Dedifferentiated amniotic fluid mesenchymal stem cell (primary cell): ENCODE measurements at regions not wholly inside any gene's neighbourhood (a gene's known extent, or its start where the extent isn't known, plus 50 kb on each side); places are given as distances from the start of the nearest gene placed in this dataset.
"Not testable (repeated sequence)": the region's sequence is repeated elsewhere in the genome, so short reads cannot be mapped to it uniquely, and the experiment has no call there.

Source experiments
- DNase-seq: peaks from one replicate; pipeline ENCODE4 v3.0.0-alpha.2; 2016; ENCODE audit errors: extremely low spot score

- no peak for DNase-seq
Observed at GRCh38 chr2:89833780-89834117, 1142.3 kb downstream of the RPIA start.

GRCh38 chr2:89834306-89834705 is 1142.8 kb downstream of the RPIA start:
- DNase-seq, result no peak

GRCh38 chr2:89836326-89836725 is 1144.9 kb downstream of the RPIA start:
- peak; percentile 93 for DNase-seq

- no peak for DNase-seq
Observed at GRCh38 chr2:89837962-89838625, 1146.6 kb downstream of the RPIA start.

GRCh38 chr2:89840175-89840574 is 1148.7 kb downstream of the RPIA start:
- DNase-seq, result not testable (repeated sequence)

GRCh38 chr2:89840781-89841475 is 1149.5 kb downstream of the RPIA start:
- DNase-seq, result not testable (repeated sequence)

- no peak for DNase-seq
Observed at GRCh38 chr2:89841476-89841840, 1150.0 kb downstream of the RPIA start.

GRCh38 chr2:89842180-89842908 is 1150.9 kb downstream of the RPIA start:
- DNase-seq, result no peak

GRCh38 chr2:89844221-89844943 is 1152.9 kb downstream of the RPIA start:
- no peak for DNase-seq

- DNase-seq, result no peak
Observed at GRCh38 chr2:89845532-89845931, 1154.1 kb downstream of the RPIA start.

- no peak for DNase-seq
Observed at GRCh38 chr2:89848114-89848513, 1156.6 kb downstream of the RPIA start.

- no peak for DNase-seq
Observed at GRCh38 chr2:89848763-89849368, 1157.4 kb downstream of the RPIA start.

GRCh38 chr2:89849731-89850130 is 1158.3 kb downstream of the RPIA start:
- no peak for DNase-seq

GRCh38 chr2:89850481-89850880 is 1159.0 kb downstream of the RPIA start:
- no peak for DNase-seq

GRCh38 chr2:89850881-89851582 is 1159.6 kb downstream of the RPIA start:
- no peak for DNase-seq

- no peak for DNase-seq
Observed at GRCh38 chr2:89851583-89851905, 1160.1 kb downstream of the RPIA start.

- not testable (repeated sequence) for DNase-seq
Observed at GRCh38 chr2:89853427-89853826, 1162.0 kb downstream of the RPIA start.

- DNase-seq, result not testable (repeated sequence)
Observed at GRCh38 chr2:89855752-89856151, 1164.3 kb downstream of the RPIA start.

- DNase-seq, result not testable (repeated sequence)
Observed at GRCh38 chr2:89856305-89856704, 1164.8 kb downstream of the RPIA start.

GRCh38 chr2:89862164-89862563 is 1170.7 kb downstream of the RPIA start:
- DNase-seq, result not testable (repeated sequence)

GRCh38 chr2:89863209-89863608 is 1171.7 kb downstream of the RPIA start:
- not testable (repeated sequence) for DNase-seq
